HUES48 (cell line): ENCODE measurements at regions not wholly inside any gene's neighbourhood (a gene's known extent, or its start where the extent isn't known, plus 50 kb on each side); places are given as distances from the start of the nearest gene placed in this dataset.
"Not testable (repeated sequence)": the region's sequence is repeated elsewhere in the genome, so short reads cannot be mapped to it uniquely, and the experiment has no call there.

Experiments used
- H3K27ac ChIP-seq: one replicate; pipeline ENCODE4 v1.7.0; 2013; ENCODE audit warnings: low read depth, low read length, inconsistent platforms
- H3K27me3 ChIP-seq: 2 replicates; pipeline ENCODE4 v1.6.1; 2013; ENCODE audit warnings: mild to moderate bottlenecking, low read length; ENCODE audit not compliant: control insufficient read depth, insufficient read depth
- H3K36me3 ChIP-seq: 2 replicates; pipeline ENCODE4 v1.6.1; 2013; ENCODE audit warnings: low read length; ENCODE audit not compliant: control insufficient read depth, insufficient read depth
- H3K4me1 ChIP-seq: 2 replicates; pipeline ENCODE4 v1.6.1; 2013; ENCODE audit warnings: mild to moderate bottlenecking, low read length; ENCODE audit not compliant: control insufficient read depth, insufficient read depth
- H3K4me3 ChIP-seq: 2 replicates; pipeline ENCODE4 v1.5.1; 2013; ENCODE audit warnings: mild to moderate bottlenecking, low read depth, low read length
- H3K9ac ChIP-seq: 2 replicates; pipeline ENCODE4 v1.6.1; 2013; ENCODE audit warnings: mild to moderate bottlenecking, low read depth, low read length, moderate library complexity
- H3K9me3 ChIP-seq: 2 replicates; pipeline ENCODE4 v1.6.1; 2013; ENCODE audit warnings: low read length; ENCODE audit not compliant: control insufficient read depth, insufficient read depth

- H3K36me3 ChIP-seq: no peaks in the 10 kb centered on the region
- no peaks in the 10 kb centered on the region for H3K27me3 ChIP-seq
- no peak overlapping the region for H3K4me3 ChIP-seq
- peaks cover under 1% of the 10 kb centered on the region; the same call in 1 of the 2 replicates for H3K4me1 ChIP-seq
- H3K9me3 ChIP-seq: no peaks in the 10 kb centered on the region
- H3K9ac ChIP-seq: no peak overlapping the region
- no peak overlapping the region for H3K27ac ChIP-seq
These were observed 159.9 kb upstream of the FER start for GRCh38 chr5:108587821-108588220.

GRCh38 chr5:108581026-108581425 is 166.7 kb upstream of the FER start:
- H3K27me3 ChIP-seq: no peaks in the 10 kb centered on the region

DNA sequence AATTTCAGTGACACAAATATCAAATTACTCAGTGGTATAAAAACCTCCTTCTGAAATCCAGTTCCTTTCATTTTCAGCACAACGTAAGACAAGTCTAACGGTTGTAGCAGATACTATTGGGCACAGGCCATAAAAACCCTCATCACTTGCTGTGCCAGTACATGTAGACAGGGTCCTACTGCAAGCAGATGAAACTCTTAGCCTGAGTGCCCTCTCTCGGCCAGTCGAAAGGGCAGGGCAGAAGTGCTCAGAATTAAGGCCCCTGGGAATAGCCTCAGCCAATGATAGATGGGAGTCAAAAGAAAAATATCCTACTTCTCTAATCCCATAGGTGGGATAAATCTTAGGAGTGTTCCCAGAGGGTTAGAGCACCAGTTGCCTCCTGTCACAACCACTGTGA is 168.5 kb upstream of the FER start:
- Histone ChIP-seq H3K9ac (no peak overlapping the region), H3K27me3 (no peaks in the 10 kb centered on the region), H3K4me1 (peaks cover 13% of the 10 kb centered on the region), H3K36me3 (no peaks in the 10 kb centered on the region), H3K9me3 (peaks cover 2% of the 10 kb centered on the region), H3K4me3 (no peak overlapping the region), H3K27ac (no peak overlapping the region)

More at GRCh38 chr5:108581026-108581425, 166.7 kb upstream of the FER start:
- no peak overlapping the region for H3K27ac ChIP-seq
- H3K9me3 ChIP-seq: no peaks in the 10 kb centered on the region
- peaks cover 13% of the 10 kb centered on the region for H3K4me1 ChIP-seq
- no peak overlapping the region for H3K9ac ChIP-seq
- no peaks in the 10 kb centered on the region for H3K36me3 ChIP-seq
- H3K4me3 ChIP-seq: no peak overlapping the region

DNA sequence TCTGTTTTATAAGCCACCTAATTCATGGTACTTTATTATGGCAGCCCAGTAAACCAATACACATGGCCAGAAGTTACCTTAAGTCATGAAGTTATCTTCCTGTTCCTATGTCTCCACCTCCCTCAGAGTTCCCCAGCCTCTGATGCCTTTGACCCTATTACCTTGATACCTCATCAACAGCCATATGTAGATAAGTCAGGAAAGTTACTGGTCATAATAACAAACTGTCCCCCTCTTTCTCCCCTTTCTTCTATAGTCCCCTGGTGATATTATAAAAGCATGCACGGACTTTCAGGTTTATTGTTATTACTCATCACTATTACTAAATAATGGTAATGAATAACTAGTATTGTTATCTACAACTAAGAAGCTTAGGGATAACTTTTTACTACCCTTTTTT is 168.9 kb upstream of the FER start:
- Histone ChIP-seq H3K9me3 (peaks cover 5% of the 10 kb centered on the region), H3K27me3 (no peaks in the 10 kb centered on the region), H3K27ac (no peak overlapping the region), H3K4me3 (no peak overlapping the region), H3K4me1 (peaks cover 13% of the 10 kb centered on the region), H3K36me3 (no peaks in the 10 kb centered on the region), H3K9ac (no peak overlapping the region)

DNA sequence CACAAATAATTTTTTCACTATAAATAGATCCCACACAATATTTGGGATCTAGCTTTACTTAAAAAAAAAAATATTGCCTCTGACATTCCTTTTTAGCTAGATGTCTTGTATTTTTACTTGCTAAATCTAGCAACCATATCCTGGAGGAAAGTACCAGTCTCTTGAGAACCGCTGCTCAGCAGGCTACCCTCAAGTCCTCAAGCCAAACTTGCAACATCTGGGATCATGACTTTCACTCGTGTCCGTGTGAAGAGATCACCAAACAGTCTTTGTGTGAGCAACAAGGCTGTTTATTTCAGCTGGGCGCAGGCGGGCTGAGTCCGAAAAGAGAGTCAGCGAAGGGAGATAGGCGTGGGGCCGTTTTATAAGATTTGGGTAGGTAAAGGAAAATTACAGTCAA is 180.3 kb upstream of the FER start:
- Histone ChIP-seq H3K36me3 (no peaks in the 10 kb centered on the region), H3K27me3 (no peaks in the 10 kb centered on the region), H3K27ac (no peak overlapping the region), H3K4me1 (peaks cover 14% of the 10 kb centered on the region), H3K4me3 (no peak overlapping the region), H3K9me3 (peaks cover 17% of the 10 kb centered on the region), H3K9ac (no peak overlapping the region)

- H3K27ac ChIP-seq: peak overlapping the region; percentile 54
- peaks cover 21% of the 10 kb centered on the region for H3K9me3 ChIP-seq
- no peak overlapping the region for H3K4me3 ChIP-seq
These were observed 182.5 kb upstream of the FBXL17 start for GRCh38 chr5:108564441-108564840.

DNA sequence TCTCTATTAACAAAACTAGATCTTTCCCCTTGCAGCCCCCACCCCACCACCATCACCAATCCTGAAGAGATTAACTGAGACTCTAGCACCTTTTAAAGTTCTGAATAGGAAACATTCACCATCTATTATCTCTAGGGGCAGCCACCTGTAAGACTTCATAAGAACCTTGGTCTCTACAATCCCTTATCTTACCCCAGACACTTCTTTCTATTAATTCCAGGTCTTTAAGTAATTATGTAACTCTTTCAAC is 180.2 kb upstream of the FBXL17 start:
- Histone ChIP-seq H3K4me1 (peaks cover 29% of the 10 kb centered on the region), H3K9me3 (peaks cover 21% of the 10 kb centered on the region), H3K9ac (no peak overlapping the region), H3K4me3 (no peak overlapping the region), H3K27me3 (no peaks in the 10 kb centered on the region), H3K27ac (peak overlapping the region; percentile 87), H3K36me3 (no peaks in the 10 kb centered on the region)

More at GRCh38 chr5:108564441-108564840, 182.5 kb upstream of the FBXL17 start:
- Histone ChIP-seq H3K9ac (no peak overlapping the region), H3K4me1 (peaks cover 29% of the 10 kb centered on the region), H3K27me3 (no peaks in the 10 kb centered on the region), H3K36me3 (no peaks in the 10 kb centered on the region)

- no peaks in the 10 kb centered on the region for H3K27me3 ChIP-seq
- peaks cover 21% of the 10 kb centered on the region for H3K9me3 ChIP-seq
- H3K36me3 ChIP-seq: no peaks in the 10 kb centered on the region
- no peak overlapping the region for H3K9ac ChIP-seq
- peak overlapping the region; percentile 87 for H3K27ac ChIP-seq
- peaks cover 29% of the 10 kb centered on the region for H3K4me1 ChIP-seq
- no peak overlapping the region for H3K4me3 ChIP-seq
These were observed 179.7 kb upstream of the FBXL17 start for GRCh38 chr5:108561416-108562204.

DNA sequence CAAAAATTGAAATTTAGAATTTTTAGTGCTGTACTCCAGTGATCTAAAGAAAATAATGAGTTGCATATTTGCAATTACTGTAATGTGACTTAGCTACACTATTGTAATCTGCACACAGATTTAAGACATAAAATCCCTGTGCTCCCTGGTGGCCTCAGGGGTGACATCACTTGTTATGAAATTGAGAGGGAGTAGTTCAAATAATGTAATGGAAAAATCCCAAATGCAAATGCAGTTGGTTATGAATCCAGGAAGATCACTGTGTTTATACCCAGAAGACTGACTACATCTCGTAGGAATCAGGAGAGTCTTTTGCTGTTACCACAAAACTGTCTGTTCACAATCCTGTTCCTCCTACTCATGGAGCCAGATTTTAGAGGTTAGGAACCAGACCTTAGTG is 178.7 kb upstream of the FBXL17 start:
- Histone ChIP-seq H3K9me3 (peaks cover 12% of the 10 kb centered on the region), H3K36me3 (no peaks in the 10 kb centered on the region), H3K9ac (no peak overlapping the region), H3K4me3 (peak overlapping the region; percentile 9; the same call in 1 of the 2 replicates), H3K27ac (no peak overlapping the region), H3K4me1 (peaks cover 29% of the 10 kb centered on the region), H3K27me3 (no peaks in the 10 kb centered on the region)

DNA sequence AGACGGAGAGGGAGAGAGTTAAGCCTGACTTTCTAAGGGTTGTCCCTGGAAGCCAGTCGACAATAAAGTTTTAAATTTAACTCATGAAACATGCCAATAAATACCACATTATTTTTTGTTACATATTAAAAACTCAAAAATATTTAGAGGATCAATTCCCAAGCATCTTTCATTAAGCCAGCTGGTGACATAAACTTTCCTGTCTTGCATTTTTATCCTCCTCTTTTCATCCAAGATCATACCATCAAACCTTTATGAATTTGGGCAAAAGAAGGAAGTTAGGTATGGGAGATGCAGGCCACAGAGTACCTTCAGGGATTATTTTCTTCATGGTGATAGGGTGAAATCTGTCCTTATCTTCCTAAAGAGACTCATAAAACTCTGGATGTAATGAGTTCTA is 178.3 kb upstream of the FBXL17 start:
- Histone ChIP-seq H3K36me3 (no peaks in the 10 kb centered on the region), H3K9ac (no peak overlapping the region), H3K27ac (no peak overlapping the region), H3K4me1 (peaks cover 32% of the 10 kb centered on the region), H3K9me3 (peaks cover 8% of the 10 kb centered on the region; the same call in 1 of the 2 replicates), H3K4me3 (peak overlapping the region; percentile 9; the same call in 1 of the 2 replicates), H3K27me3 (no peaks in the 10 kb centered on the region)

- H3K4me1 ChIP-seq: peaks cover 24% of the 10 kb centered on the region
- not testable (repeated sequence) for H3K9ac ChIP-seq, H3K27me3 ChIP-seq, H3K9me3 ChIP-seq, H3K36me3 ChIP-seq, H3K27ac ChIP-seq, H3K4me3 ChIP-seq
These were observed 176.9 kb upstream of the FBXL17 start for GRCh38 chr5:108558840-108559239.
